GM12872 (cell line): ENCODE measurements at regions not wholly inside any gene's neighbourhood (a gene's known extent, or its start where the extent isn't known, plus 50 kb on each side); places are given as distances from the start of the nearest gene placed in this dataset.

Experiments used
- CTCF ChIP-seq: IDR thresholded peaks from 3 replicates; pipeline ENCODE4 v1.5.1; 2011; ENCODE audit warnings: low read depth, mild to moderate bottlenecking, low read length, moderate library complexity; ENCODE audit not compliant: insufficient read depth

DNA sequence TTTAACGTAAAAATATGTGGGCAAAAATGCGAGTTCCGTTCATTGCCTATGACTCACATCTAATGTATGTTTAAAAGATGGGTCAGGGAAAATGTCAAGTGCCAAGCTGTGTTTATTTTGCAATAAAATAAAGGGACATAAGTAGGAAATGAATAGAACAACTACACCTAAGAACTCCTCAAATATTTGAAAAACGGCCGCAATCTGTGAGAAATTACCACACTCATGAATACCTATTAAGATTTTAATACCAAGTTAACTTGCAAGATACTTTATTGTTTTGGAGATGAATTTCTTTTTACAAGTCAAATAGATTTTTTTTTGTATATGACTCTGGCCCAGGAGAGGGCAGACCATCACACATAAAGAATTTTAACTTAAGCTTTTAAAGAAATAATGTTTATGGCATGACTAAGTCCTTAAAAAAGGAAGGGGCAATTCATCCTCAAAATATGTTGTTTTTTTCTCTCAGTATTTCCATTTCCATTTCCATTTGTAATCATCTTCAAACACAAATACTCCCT lies 152.7 kb downstream of the SUCNR1 start:
- TF ChIP-seq CTCF: no peak

DNA sequence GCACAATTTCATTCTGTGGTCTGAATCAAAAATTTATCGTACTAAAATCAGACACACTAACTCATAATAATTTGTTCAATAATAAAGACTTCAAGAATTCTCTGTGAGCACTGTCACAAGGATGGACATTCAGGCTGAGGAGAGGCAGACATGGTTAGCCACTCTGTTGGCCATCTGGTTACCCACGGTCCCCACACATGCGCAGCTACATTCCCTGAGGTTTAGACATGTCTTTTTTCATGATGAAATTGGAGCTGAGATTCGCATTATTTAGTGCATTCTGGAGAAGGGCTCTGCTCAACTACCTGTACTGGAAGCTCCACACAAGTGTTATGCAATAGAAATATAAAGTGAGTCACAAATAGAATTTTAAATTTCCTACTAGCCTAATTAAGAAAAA lies 156.9 kb downstream of the SUCNR1 start:
- no peak for TF ChIP-seq CTCF

GRCh38 chr3:152031321-152031720 lies 157.9 kb downstream of the SUCNR1 start:
- no peak for TF ChIP-seq CTCF

DNA sequence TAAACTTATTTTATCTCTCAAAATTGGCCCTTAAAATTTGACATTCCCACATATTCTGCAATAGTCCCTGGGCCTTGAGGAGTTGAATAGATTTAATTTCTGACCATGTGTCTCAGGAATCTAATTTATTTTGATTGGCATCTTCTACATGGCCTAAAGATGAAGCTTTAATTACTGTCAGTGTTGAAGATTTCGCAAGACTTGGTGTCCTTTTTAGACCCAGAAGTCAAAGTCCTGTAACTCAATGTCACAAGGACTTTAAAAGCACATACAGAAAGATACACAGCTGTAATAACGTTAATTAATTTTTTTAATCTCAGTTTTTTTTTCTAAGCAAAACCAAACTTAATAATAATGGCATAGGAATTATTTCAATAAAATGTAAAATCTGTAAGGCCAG lies 163.9 kb downstream of the SUCNR1 start:
- TF ChIP-seq CTCF: no peak

DNA sequence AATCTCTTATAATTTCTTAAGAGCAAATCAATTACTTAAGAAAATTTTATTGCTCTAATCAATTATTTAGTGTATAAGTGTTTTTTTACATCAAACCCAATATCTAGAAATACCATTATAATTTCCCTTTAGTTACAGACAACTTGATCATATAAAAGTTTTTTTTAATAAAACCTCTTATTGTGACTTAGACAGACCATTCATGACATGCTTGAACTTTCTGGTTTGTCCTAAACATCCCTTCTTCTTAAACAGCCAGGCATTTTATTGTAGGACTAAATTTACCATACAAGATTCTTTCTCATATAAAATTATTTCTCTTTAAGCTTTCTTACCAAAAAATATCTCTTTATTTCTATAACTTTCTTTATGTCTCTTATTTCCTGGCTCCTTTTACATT lies 164.5 kb downstream of the SUCNR1 start:
- TF ChIP-seq CTCF: no peak

- TF ChIP-seq CTCF: no peak
Measured at GRCh38 chr3:152038490-152038889, 165.0 kb downstream of the SUCNR1 start.

- TF ChIP-seq CTCF: no peak
Measured at GRCh38 chr3:152039887-152040286, 166.4 kb downstream of the SUCNR1 start.

- no peak for TF ChIP-seq CTCF
Measured at GRCh38 chr3:152040319-152040718, 166.9 kb downstream of the SUCNR1 start.
